Breast epithelium (tissue), 3 donors: ENCODE measurements at regions not wholly inside any gene's neighbourhood (a gene's known extent, or its start where the extent isn't known, plus 50 kb on each side); places are given as distances from the start of the nearest gene placed in this dataset.

Experiments used
- POLR2A ChIP-seq: fragments of 450-650 bp; IDR thresholded peaks from one replicate; pipeline ENCODE4 v1.6.1; 2016; ENCODE audit warnings: antibody characterized with exemption, mild to moderate bottlenecking, moderate library complexity
- POLR2AphosphoS5 ChIP-seq, 3 donors: sonication (generic); formaldehyde crosslinking; IDR thresholded peaks; one replicate each; pipeline ENCODE4 v1.6.1; 2017; ENCODE audit warnings: antibody characterized with exemption in 3 of 3
- TF ChIP-seq, protein P1 (sequence below), 3 donors: fragments of 450-650 bp; IDR thresholded peaks; one replicate each; pipeline ENCODE4 v1.5.1; 2016 to 2017; ENCODE audit warnings: antibody characterized with exemption in 3 of 3, mild to moderate bottlenecking in 3 of 3, moderate library complexity in 3 of 3

DNA sequence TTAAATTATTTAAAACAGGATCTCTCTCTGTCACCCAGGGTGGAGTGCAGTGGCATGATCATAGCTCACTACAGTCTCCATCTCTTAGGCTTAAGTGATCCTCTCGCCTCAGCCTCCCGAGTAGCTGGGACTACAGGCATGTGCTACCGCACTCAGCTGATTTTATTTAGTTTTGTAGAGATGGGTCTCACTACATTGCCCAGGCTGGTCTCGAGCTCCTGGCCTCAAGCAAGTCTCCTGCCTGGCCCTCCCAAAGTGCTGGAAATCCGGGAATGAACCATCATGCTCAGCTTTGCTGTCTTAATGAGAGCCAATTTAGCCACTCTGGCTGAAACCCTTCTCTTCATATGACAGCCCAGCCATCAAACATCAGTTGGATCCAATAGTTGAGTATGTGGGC, 53.3 kb upstream of the NRP1 start:
- TF ChIP-seq, protein P1, sequence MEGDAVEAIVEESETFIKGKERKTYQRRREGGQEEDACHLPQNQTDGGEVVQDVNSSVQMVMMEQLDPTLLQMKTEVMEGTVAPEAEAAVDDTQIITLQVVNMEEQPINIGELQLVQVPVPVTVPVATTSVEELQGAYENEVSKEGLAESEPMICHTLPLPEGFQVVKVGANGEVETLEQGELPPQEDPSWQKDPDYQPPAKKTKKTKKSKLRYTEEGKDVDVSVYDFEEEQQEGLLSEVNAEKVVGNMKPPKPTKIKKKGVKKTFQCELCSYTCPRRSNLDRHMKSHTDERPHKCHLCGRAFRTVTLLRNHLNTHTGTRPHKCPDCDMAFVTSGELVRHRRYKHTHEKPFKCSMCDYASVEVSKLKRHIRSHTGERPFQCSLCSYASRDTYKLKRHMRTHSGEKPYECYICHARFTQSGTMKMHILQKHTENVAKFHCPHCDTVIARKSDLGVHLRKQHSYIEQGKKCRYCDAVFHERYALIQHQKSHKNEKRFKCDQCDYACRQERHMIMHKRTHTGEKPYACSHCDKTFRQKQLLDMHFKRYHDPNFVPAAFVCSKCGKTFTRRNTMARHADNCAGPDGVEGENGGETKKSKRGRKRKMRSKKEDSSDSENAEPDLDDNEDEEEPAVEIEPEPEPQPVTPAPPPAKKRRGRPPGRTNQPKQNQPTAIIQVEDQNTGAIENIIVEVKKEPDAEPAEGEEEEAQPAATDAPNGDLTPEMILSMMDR (IDR thresholded peaks at IDR 0.05), result no peak
- TF ChIP-seq POLR2A (no peak), POLR2AphosphoS5 (IDR thresholded peaks at IDR 0.05) (no peak)
